H1 (cell line): ENCODE measurements at regions not wholly inside any gene's neighbourhood (a gene's known extent, or its start where the extent isn't known, plus 50 kb on each side); places are given as distances from the start of the nearest gene placed in this dataset.

Source experiments
- BCL11A ChIP-seq, 2 experiments: IDR thresholded peaks; one replicate each; pipeline ENCODE4 v1.6.1; 2011; ENCODE audit warnings: low read depth in 2 of 2, low read length in 2 of 2, mild to moderate bottlenecking in 2 of 2
- CHD7 ChIP-seq: fragments of 300-600 bp; sonication (generic); IDR thresholded peaks from 2 replicates; pipeline ENCODE4 v1.7.1; 2012; ENCODE audit warnings: low read length, moderate library complexity, mild to moderate bottlenecking, inconsistent platforms; ENCODE audit not compliant: insufficient replicate concordance
- TAF7 ChIP-seq: optimal IDR thresholded peaks from 2 replicates; pipeline ENCODE3; 2011; ENCODE audit warnings: low read depth, mild to moderate bottlenecking, inconsistent platforms, low read length, moderate library complexity, borderline replicate concordance

- TF ChIP-seq CHD7 (no peak), BCL11A (IDR thresholded peaks at IDR 0.05; ENCODE audit: low read depth in 2 of 2, low read length in 2 of 2) (no peak), TAF7 (no peak)
Observed at GRCh38 chr12:65667932-65668331, 156.4 kb upstream of the HMGA2 start (continued).
